Middle frontal gyrus (tissue), 1 donor: ENCODE measurements at regions not wholly inside any gene's neighbourhood (a gene's known extent, or its start where the extent isn't known, plus 50 kb on each side); places are given as distances from the start of the nearest gene placed in this dataset.
"Not testable (repeated sequence)": the region's sequence is repeated elsewhere in the genome, so short reads cannot be mapped to it uniquely, and the experiment has no call there.

Experiments
- DNase-seq: peaks from one replicate; pipeline ENCODE4 v3.0.0-alpha.2; 2015; ENCODE audit warnings: low spot score; ENCODE audit errors: extremely low spot score

DNA sequence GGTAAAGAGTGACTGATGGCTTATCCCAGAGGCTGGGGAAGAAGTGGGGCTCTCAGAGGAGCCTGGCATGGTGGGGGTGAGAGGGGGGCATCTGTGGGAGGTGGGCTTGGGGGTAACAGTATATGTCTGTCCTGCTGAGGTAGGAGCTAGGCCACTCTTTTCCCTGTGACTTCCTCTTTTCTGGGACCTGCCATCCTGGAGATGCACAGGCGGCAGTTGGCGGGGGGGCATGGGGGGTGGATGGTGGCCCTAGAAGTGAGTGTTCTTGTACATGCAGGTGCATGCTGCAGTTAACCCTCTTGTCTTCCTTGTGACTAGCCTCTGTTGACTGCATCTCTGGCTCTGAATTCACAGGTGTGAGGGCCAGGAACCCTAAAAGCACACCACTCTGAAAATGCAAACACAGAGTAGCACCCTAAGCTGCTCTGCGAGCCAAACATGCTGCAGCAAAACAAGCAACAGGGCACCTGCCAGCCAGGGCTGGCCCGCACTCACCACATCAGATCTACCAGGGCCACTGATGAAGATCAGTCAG lies 123.8 kb upstream of the SHB start:
- no peak for DNase-seq

DNA sequence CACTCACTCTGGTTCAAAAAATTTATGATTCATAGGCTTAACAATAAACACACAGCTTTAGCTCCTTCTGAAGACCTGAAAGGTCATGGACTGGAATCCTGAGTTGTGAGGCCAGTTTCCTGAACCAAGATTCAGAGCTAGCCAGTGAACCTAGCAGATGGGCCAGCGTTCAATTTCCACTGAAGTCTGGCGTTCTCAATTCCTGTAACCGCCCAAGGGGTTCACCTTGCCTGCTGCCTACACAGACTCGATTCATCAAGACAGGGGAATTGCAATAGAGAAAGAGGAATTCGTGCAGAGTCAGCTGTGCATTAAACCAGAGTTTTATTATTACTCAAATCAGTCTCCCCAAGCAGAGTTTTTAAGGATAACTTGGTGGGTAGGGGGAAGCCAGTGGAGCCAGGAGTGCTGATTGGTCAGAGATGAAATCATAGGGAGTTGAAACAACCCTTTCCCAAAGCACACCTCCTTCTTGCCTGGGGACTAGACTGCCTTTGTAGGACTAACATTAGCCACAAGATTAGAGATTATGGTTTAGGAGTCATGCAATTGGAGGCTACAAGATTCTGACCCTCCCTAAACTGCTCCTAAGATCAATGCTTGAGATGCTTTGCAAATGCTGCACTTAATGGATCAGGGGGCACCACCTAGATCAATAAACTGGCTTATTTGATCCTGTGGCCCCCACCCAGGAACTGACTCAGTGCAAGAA lies 117.5 kb upstream of the SHB start:
- DNase-seq, result no peak

DNA sequence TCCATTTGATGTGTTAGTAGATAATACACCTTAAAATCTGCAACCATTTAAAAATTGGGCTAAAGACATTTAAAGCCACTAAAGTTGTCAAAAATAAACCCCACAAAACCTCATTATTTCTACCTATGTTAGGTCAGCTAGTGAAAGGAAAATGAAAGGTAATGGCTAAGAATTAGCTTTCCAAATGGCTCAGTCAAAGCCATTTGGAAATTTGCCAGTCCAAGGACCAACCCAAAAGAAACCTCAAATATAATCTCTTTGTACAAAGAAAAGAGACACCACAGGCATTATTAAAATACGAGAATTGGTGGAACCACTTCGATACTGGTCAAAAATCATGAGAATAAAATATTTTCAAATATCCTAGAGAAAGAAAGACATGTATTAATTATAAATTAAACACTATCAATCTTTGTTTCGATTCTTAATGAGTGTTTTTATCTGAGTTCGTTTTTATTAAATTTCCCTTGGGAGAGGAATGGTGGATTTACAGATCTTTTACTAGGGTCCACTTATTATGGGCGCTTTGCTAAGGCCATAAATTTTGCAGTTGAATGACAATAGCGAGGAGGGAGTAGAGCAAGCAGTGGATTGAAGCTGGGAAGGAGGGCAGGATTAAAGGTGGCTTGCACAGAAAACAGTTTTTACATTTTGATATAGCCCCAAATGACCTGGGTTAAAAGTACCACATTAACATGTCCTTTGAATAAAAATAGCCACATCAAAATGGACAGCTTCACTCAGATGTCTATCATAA lies 116.8 kb upstream of the SHB start:
- DNase-seq, result no peak

DNA sequence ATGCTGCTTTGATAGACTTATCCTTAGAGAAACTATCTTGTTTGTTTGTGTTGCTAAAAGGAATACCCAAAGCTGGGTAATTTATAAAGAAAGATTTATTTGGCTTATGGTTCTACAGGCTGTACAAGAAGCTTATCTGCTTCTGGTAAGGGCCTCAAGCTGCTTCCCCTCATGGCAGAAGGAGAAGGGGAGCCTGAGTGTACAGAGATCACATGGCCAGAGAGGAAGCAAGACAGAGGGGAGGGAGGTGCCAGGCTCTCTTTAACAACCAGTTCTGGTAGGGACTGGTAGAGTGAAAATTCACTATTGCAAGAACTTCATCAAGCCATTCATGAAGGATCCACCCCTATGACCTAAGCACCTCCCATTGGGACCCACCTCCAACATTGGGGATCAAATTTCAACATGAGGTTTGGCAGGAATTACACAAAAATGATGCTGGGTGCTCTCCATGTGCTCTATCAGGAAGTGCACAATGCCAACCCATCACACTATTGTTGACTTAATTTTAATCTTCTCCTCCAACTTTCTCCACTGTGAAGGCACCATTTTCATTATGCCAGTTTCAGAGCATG lies 115.1 kb upstream of the SHB start:
- DNase-seq, result no peak

DNA sequence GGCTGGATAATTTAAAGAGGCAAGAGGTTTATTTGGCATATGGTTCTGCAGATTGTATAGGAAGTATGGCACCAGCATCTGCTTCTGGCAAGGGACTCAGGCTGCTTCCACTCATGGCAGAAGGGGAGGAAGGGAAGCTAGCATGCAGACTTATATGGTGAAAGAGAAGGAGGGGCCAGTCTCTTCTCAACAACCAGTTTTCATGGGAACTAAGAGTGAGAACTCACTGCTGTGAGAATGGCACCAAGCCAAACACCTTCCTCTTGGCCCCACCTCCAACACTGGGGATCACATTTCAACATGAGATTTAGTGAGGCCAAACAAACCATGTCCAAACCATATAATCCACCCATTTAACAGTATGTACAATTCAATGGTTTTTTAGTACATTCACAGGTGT lies 113.3 kb upstream of the SHB start:
- no peak for DNase-seq

DNA sequence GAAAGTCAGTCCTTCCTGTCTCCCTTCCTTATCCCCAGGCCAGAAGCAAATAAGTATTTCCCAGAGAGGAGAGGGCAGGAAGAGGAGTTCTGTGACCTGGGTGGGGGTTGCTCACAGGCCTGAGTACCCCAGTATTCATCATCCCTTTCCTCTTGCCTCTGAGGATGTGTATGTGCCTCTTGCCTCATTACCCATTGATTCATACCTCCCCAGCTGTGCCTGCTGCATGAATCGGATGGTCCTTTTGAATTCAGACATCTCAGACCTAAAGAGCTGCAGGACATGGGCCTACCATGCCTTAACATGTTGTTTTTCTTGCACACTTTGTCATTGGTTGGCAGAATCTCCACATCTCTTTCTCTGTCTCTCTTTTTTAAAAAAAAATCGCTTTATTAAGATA lies 112.8 kb upstream of the SHB start:
- DNase-seq, result no peak

DNA sequence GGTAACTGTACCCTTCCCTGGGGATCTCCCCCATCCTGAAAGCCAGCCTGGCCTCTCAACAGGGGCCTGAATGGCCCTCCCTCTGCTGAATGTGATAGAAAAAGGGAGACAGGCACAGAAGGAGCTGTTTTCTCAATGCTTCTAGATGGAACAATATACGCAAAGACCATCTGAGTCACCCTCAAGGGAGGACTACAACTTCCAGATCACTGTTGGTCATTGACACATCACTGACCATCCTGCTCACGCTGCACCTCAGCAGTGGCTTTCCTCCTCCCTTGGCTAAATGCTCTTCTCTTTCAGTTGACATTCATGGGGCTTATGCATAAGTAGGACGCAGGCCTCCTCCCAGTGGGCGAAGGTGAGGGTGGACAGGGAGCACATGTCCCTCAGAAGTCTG lies 112.2 kb upstream of the SHB start:
- DNase-seq, result no peak

DNA sequence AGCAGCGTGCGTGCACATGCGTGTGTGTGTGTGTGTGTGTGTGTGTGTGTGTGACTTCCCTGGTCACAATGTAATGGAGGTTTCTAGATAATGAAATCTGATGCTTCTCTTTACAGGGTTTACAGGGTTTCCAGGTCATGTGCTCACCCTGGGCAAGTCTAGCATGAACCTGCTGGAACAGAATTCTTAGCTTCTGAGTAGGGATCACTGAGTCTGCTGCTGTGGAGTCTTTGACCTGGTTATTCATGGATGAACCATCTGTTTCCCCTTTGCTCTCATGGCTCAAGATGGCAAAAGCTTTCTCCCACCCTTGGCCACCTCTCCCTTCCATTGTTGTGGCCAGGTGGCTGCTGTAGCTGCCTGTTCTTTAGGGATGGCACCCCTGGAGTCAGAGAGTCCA lies 111.6 kb upstream of the SHB start:
- DNase-seq, result no peak

DNA sequence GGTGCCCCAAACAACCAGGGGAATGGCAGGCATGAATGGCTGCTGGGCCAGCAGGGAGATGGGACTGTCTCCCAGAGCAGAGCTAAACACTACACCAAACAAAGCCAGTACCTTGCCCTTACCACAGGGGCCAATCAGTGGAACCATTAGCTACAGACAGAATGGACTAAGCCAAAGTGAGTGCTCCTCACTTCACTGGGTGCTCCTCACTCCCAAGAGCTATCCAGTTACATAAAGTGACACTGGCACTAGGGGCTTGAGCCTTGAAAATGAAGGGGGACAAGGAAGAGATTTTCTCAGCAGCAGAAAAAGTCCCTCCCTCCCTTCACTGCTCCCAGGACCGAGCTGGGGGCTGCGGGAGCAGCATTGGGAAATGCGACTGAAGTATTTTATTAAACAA lies 110.9 kb upstream of the SHB start:
- DNase-seq, result no peak

DNA sequence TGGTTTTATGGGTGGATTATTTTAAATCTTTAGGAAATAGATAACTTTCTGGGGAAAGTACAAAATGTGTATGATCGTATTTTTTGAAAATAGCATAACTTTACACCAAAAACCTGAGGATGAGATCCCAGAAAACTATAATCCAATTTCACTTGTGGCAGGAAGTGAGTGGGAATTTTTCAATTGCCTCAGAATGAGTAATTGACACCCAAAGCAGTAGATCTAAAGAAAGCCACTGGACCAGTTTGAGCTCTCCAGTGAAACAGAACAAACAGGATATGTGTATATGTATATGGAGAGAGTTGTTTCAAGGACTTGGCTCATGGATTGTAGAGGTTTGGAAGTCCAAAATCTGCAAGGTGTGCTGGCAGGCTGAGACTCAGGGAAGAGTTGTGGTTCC lies 109.2 kb upstream of the SHB start:
- DNase-seq, result no peak

DNA sequence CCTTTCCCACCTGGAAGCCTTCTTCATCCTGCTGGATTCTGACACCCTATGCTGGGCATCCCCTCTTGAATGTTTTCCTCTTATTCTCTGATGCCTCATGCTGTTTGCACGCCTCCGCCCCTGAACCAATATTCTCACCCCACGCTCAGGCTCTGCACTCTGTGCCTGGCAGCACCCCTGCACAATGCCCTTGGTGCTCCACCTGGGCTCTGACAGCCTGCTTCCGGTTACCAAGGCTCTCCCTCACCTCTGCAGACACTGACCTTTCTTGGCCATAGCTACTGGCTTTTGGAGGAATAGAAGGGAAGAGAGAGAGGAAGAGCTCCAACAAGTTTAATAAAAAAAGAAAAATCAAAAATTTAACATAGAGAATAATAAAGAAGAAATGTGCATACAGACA lies 108.7 kb upstream of the SHB start:
- DNase-seq, result no peak

DNA sequence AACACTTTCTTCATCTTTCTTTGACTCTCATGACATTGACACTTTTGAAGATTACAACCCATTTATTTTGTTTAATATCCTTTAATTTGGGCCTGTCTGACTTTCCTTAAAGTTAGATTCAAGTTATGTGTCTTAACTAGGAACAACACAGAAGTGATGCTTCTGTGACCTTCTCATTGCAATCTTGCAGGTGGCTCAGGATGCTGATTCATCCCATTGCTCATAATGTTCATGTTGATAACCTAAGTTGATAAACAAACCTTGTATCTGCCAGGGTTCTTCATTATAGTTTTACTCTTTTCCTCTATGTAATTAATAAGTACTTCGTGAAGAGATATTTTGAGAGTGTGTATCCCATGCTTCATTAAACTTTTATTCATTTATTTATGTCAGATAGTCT lies 107.2 kb upstream of the SHB start:
- DNase-seq, result no peak

DNA sequence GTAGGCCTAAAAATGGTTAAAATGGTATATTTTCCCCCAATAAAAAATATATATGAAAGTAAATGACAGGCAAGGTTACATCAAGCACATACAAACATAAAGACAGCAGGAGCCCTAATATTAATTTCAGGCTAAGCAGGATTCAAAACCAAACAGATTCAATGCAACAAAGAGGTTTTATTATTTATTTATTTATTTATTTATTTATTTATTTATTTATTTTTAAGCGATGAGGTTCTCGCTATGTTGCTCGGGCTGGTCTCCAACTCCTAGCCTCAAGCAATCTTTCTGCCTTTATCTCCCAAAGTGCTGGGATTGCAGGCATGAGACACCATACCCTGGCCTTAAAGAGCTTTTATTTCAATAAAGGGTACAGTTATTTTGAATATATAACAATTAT lies 106.4 kb upstream of the SHB start:
- no peak for DNase-seq

DNA sequence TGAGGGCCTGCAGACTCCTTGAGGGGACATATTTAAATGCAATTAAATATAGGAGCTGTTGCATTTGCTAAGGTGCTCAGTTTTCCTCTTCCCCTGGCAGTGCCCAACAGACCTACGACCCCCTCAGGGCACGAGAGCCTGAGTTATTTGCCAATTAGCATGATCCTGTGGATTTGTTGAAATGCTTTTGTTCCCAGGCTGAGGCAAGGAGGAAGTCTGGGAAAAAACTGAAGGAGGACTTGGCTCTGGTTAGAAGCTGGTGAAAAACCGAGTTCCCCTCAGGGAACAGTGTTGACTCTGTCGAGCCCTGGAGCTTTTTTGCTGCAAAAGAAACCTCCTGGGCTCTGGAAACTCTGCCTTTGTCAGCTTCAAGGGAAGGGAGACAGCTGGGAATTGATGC lies 103.6 kb upstream of the SHB start:
- no peak for DNase-seq

DNA sequence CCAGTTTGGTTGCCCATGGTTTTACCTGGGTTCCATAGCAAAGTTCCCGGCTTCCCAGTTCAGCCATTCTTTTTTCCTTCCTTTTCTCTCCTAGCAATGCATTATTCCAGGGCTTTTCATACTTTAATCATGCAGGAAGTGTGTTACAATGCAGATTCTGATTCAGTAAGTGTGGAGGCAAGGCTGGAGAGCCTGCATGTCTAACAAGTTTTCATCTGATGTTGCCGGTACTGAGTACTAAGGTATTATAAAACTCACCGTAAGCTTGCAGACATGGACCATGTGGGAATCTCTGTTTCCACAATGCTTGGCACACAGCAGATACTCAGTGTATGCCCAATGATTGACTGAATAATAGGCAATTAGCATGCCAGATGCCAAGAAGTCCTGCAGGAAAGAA lies 102.9 kb upstream of the SHB start:
- no peak for DNase-seq

DNA sequence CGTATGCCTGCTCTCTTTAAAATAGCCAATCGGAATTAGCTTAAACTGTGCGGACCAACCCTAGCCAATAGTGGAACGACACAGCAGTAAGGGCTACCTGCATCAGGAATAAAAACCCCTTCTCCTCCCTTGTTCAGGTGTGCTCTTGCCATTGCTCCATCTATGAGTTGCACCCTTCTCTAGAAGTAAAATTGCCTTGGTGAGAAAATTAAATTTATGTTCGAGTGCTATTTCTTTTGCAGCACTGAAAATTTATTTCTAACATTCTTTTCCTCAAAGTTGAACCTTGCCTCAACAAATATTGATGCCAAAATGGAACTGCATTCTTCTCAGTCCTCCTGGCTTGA lies 102.5 kb upstream of the SHB start:
- DNase-seq, result no peak

DNA sequence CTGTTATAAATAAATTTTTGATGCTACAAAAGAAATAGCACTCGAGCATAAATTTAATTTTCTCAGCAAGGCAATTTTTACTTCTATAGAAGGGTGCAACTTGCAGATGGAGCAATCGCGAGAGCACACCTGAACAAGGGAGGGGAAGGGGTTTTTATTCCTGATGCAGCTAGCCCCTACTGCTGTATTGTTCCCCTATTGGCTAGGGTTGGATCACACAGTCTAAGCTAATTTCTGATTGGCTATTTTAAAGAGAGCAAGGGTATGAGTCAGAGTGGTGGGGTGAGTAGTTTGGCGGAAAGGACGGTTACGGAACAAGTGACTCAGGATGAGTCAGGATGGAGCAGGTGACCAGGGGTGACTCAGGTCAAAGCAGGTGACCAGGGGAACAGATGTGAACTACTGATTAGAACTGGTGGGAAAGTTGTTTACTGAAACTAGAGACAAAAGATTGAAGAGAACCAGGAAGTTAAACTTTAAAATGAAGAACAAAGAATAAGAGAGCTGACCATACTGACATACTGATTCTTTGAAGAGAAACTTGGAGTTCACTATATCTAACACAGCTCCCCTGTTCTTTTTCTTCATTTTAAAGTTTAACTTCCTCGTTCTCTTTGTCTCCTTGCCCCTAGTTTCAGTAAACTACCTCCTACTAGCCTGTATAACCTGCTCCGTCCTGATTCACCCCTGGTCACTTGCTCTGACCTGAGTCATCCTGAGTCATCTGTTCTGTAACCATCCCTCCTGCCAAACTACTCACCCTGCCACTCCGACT lies 101.9 kb upstream of the SHB start:
- DNase-seq, result not testable (repeated sequence)

DNA sequence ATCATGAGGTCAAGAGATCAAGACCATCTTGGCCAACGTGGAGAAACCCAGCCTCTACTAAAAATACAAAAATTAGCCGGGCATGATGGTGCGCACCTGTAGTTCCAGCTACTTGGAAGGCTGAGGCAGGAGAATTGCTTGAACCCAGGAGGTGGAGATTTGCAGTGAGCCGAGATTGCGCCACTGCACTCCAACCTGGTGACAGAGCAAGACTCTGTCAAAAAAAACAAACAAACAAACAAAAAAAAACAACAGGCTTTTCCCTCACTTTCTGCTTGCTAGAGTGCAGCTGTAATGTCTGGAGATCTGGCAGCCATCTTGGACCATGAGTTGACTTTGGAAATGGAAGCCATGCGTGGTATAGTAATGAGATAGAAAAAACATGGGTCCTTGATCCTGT lies 101.1 kb upstream of the SHB start:
- not testable (repeated sequence) for DNase-seq

DNA sequence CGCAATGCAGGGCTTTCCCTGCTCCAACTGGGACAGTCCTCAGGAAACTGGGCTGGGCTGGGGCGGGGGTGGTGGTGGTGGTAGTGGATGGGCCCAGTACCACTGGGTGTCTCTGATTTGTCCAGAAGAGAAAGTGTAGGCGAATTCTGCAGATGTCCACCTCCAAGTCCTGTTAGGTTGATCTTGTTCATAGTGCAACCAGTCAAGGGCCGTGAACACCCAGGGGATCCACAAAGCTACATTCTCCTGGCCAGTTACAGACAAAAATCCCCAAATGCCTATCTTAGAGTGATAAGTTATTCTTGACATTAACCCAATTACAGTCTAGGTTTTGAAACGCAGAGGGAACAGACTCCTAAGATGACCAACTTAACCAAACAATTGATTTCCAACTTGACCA lies 97.5 kb upstream of the SHB start:
- no peak for DNase-seq

DNA sequence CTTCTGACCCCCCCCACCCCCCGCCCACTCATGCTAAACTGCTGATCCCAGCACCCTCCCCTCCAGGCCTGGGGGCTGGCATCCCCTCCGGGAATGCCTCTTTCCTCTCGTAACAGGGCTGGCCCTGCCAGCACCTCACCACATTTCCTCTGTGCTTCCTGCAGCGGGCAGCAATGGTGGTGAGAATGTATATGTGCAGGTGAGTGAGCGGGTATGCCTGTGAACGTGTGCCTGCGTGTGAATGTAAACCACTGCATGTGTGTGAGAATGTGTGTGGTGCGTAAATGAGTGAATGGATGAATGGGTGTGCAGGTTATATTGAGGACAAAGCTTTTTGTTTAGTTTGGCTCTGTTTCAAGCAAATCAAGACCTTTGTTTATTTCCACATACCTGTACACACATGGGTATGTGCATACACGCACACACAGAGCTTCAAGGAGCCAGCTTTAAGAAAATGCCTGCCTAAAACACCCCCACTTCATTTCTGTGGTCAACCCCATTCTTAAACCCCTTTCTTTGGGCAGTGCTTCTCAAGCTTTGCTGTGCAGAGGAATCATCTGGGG lies 95.7 kb upstream of the SHB start:
- no peak for DNase-seq

DNA sequence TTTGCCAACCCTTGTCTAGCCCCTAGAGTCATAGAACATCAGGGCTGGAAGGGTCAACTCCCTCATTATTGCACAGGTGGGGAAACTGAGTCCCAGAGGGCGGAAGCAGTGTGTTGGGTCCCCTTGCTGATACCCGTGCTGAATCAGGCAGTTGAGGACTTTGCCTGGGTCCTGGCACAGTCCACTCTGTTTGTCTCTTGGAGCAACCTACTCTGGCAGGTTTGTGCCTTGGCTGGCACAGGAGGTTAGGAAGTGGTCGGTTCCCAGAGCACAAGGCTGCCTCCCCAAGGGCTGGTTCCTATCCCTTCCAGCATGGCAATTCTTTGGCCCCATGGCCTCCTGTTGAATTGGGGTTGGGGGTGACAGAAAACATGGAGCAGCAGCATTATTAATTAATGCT lies 94.5 kb upstream of the SHB start:
- DNase-seq, result no peak
